NCI-H2196 (cell line): ENCODE measurements at regions not wholly inside any gene's neighbourhood (a gene's known extent, or its start where the extent isn't known, plus 50 kb on each side); places are given as distances from the start of the nearest gene placed in this dataset.

ENCODE experiments used
- DNase-seq: peaks from one replicate; lab custom pipeline; 2025; ENCODE audit not compliant: unreplicated experiment; lab: John Stamatoyannopoulos, UW

DNA sequence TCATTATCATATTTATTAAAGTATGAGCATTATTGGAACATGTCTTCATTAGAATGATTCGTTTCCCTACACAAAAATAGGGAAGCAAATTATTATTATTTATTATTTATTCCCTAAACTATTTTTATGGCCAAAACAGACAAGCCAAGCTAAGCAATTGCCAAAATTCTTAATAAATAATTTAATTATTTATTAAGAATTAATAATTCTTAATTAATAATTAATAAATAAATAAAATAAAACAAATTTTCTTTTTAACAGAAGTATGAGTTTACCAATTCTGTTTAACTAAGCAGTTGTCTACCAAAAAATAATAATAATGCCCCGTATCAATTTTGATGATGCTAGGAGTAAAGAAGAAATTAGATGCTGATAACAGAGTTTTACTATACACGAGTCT lies 1080.8 kb upstream of the AGA start:
- no peak for DNase-seq

DNA sequence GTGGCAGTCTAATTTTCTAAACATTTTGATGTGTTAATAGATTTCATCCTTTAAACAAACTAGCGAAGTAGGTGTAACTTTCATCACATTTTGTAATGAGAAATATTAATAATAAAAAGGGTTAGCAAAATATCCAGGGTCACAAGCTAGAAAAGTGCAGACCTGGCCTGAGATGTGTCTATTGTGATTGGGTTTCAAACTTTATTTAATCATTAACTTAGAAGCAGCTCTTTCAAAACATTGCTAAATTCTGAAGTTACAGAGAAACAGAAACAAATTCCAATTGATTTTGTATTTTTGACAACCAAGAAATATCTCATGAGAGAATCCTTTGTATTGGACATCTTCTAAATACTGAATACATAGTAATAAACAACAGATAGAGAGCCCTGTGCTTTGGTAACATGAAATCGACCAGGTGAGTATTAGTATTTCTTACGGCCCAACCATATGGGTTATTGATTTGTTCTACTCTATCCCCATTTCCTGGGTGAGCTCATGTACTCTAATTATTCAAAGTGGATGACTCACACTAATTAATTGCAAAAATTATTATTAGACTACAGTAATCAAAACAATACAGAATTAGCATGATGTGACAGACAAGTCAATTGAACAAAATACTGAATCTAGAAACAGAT lies 1093.8 kb upstream of the AGA start:
- DNase-seq: no peak

DNA sequence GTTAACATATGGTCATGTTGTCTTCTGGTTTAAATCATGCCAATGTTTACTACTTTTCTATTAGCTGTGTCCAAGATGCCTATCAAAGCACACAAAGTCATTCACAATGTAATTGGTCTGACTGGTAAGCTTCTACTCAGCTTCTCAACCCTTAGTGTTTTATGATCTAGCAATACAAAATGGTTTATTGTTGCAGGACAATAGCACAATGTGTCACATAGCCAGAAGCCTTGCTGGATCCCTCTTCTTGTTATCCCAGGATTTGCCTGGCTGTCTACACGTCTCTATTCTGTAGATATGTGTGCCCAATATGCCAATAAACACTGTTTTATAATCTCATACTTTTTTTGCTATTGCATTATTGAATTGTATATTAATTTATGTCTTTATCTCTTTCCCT lies 1111.0 kb upstream of the AGA start:
- DNase-seq: no peak

DNA sequence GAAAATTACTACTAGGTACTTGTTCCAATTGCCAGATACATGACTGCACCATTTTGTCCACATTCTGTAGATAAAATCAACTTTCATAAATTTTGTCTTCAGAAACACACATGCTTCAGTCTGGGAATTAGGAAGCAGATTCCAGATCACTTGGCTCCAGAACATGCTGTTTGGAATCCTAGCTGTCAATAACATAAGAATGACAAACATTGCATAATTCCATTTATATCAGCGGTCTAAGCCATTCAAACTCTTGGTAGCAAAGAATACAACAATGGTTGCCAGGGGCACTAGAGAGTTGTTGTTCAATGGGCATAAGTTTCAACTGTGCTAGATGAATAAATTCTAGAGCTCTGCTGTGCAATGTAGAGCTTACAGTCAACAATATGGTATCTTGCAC lies 1112.1 kb upstream of the AGA start:
- DNase-seq: no peak

DNA sequence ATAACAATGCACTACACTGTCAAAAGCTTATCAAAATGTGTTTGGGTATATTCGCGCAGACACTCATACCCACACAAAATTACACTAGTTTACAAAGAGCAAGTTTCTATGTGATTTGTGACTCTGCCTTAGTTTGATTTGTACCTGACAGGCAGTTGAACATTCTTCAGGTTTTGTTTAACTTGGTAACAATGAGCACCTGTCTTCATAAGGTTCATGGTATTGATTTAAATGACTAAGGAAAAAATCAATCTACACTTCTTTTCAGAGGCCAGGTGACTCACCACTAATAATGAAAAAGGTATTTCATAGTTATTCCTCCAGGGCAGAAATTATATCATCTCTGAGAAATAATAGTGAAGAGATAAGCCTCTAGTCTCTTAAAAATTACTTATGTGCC lies 1114.6 kb upstream of the AGA start:
- no peak for DNase-seq

DNA sequence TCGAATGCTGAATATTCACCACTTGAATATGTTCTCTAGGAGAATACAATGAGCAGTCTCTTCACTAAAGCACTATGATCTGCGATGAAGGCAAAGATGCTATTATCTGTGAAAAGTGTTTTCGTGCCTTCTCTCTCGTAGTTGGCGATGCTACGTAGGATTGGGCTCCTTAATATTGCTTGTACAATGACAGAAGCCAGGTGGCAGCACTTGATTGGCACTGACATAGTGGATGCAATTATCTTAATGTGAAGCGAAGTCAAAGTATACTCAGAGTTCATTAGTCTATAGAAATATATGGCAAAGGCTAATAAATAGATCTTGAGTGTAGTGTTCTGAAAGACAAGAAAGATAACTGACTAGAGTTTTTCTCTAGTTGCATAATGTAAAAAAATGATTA lies 1135.7 kb upstream of the AGA start:
- no peak for DNase-seq

DNA sequence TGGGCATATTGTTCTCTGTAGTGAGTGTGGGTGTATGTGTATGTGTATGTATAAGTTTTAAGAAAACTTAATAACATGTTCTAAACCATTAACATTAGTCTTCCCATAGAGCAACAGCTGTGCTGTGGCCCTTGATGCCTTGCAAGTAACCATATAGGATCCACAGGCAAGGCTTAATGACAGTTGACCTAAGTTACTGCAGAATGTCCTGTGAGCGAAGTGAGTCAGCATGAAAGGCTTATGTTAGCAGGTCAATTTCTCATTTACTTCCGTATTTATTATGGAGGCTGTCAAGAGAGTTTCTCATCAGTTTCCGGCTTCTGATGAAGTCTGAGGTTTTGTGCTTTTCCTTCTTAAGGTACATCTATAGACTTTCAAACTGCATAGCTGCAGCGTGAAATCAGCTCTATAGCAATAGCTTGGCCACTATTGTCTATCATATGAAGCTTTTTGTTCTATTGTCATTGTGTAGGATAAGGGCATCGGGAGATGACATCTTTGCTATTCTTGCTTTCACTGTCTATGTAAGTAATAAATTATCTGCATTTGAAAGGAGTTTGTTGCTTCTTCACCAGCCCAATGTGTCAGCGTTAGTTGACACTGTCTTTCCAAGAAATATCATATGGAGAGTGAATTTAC lies 1153.4 kb upstream of the AGA start:
- DNase-seq: no peak

DNA sequence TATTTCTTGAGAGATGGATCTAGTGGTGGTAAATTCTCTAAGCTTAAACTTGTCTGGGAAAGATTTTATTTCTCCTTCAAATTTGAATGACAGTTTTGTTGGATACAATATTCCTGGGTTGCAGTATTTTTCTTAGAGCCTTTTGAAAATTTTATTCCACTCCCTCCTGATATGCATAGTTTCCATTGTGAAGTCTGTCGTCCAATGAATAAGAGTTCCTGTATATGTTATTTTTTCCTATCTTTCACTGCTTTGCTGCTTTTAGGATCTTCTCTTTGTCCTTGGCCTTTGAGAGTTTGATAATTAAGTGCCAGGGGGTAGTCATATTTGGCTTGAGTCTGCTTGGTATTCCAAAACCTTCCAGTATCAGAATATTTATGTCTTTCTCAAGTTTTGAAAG lies 1156.4 kb upstream of the AGA start:
- no peak for DNase-seq

DNA sequence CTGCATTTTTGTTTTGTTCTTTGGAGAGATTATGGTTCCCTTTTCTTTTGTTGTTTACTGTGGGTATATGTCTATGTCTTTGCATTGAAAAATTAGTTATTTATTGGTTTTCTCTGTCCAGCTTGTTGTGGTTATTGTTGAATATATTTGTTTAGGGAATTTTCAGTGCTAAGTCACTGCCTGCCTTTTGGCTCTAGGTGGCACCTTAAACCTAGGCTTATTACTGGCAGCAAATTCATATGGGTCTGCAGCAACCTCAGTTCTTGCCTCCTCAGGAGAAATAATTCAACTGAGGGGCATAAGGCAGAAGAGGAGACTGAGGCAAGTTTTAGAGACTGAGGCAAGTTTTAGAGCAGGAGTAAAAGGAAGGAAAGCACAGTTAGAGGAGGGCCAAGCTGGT lies 1157.3 kb upstream of the AGA start:
- DNase-seq: no peak

DNA sequence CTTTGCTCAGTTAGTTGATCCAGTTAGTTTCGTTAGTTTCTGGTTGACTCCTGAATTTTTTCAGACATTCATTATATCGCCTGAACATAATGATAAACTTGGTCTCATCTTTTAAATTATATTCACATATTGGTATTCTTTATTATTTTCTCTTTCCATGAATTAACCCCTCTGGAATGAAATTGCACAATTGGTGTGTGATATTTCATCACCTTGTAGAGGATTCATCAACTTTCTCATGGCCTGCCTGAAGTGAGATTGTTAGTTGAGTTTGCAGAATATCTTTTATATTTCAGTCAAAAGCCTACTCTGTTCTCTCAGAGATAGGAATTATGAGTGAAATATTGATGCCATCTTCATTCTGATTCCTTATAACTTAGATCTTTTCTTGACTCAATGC lies 1160.6 kb upstream of the AGA start:
- DNase-seq: no peak

DNA sequence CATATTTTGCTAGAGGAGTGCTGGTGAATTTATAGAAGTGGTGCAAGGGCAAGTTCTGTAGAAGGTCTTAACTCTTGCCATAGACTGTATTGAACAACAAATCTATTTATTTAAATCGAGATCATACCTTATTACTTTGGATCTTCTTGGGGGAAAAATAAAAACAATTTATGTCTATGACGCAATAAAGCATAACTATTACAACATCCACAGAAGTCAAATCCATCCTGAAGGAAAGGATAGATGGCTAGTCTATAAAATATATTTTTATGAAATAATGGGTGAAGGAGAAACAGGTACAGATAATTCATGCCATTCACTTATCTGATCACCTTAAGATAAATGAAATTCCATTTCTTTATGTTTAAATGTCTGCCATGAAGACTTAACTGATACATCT lies 1168.8 kb upstream of the AGA start:
- no peak for DNase-seq

DNA sequence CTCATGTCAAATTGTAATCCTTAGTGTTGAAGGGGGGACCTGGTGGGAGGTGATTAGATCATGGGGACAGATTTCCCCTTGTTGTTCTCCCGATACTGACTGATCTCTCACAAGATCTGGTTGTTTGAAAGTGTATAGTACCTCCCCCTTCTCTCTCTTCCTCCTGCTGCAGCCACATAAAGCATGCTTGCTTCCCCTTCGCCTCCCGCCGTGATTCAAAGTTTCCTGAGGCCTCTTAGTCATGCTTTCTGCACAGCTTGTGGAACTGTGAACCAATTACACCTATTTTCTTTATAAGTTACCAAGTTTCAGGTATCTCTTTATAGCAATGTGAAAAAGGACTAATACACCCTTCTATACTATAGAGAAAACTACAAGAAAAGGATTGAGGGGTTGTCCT lies 1170.5 kb upstream of the AGA start:
- no peak for DNase-seq

DNA sequence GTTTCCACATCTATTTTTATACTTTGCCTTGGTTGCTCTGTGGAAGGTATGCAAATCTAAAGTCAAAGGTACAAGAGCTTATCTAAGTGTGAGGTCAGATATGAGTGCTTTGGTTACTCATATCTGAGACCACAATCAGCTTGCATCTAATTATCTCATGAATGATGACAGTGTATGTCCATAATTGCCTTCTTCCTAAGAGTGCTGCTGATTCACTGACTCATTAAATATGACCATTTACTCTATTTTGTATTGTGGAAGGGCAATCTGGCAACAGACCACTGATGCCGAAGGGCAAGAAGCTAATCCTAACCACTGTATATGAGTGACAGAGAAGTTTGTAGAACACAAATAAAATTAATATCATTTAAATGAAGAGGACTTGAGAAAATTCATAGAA lies 1190.2 kb upstream of the AGA start:
- DNase-seq: no peak

DNA sequence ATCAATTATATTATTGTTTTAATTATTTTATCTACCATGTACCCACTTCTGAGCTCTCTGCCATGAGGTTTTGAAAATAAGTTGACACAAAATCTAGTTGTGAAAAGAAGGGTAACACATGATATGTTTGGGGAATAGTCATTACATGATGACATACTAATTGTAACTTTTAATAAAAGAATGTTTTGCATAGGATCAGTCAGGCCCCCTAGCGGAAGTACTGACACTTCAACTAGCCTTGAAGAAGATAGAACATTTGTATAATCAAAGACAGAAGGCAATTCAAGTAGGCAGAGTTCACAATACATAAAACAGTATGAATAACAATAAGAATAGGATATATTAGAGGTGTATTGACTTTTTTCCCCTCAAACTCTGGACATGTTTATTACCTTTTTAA lies 1191.0 kb upstream of the AGA start:
- DNase-seq: no peak

DNA sequence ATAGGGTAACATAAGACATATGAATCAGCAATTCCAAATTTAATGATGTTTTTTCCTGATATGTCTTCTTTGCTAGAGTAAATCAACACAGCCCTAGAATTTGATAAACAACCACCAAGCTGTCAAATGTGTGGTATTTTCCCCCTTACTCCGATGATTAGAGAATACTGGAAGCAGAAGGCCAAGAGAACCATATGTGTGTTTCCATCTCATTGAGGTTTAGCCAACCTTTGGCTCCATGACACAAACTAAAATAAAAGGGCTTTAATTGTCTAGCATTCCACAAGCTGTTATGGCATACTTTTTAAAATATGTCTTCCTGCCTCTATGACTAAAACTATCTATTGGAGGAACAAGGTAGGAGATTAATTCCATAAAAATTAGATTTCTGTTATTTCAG lies 1222.4 kb upstream of the AGA start:
- DNase-seq: no peak

DNA sequence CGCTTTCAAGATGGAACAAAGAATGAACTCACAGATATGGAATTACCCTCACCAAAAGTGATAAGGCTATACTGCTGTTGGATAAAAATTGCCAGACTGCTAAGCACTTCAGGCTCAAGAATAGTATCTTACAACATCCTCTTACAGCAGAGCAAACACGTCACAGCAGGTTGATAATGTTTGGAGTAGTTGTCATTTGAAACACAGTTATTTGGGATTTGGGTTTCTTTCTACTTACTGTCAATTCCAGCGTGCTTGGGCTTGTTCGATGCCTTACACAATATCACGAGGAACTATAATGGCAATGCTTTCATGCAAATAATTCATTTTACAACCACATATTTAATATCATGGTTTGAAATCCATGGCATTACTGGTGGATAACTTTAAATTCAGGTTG lies 1223.7 kb upstream of the AGA start:
- no peak for DNase-seq

DNA sequence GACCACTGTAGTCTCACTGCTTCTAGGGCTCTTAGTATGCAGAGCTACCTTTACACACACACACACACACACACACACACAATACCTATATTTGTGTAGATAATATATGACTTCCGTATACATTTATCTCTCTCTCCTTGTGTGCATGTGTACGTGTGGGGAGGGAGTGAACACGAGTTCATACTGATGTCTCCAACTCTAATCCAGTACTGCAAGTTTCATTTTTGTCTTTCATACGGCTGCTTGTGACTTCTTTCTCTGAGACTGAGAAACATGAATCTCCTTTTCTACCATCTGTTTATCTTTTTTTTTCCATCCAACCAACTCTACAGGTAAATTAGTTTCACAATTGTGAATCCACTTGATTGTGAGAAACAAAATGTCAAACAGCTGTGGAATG lies 1229.5 kb upstream of the AGA start:
- no peak for DNase-seq

DNA sequence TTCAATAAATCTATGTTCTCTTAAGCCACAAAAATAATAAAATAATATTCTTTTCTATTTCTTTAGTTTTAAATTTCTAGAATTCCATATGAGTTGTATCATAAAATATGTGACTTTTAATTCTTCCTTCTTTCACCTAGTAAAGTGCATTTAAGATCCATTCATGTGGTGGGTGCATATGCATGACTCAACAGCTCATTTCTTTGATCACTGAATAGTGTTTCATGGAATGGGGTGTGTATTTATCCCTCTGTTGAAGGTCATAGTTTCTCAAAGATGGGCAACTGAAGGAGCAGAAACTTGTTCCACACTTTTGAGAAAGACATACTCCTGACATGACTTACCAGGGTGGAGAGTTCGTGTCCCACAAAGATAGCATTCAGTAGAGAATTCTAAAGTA lies 1230.3 kb upstream of the AGA start:
- no peak for DNase-seq

DNA sequence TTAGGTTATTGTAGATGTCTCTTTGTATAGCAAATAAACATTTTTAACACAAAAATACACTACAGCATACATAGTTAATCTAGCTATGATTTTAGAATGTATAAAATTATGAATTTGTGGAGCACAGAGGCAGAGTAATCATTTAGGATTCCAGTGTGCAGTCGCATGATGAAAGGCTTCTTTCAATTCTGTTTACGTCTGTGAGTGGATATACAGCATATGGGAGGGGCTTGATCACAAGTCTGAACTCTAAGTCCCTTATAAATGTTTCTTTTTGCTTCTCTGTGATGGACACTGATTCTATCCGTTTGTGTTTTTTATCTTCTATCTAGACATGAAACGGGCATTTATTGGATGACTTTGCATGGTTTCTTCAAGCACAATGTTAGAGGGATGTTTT lies 1239.6 kb upstream of the AGA start:
- no peak for DNase-seq

DNA sequence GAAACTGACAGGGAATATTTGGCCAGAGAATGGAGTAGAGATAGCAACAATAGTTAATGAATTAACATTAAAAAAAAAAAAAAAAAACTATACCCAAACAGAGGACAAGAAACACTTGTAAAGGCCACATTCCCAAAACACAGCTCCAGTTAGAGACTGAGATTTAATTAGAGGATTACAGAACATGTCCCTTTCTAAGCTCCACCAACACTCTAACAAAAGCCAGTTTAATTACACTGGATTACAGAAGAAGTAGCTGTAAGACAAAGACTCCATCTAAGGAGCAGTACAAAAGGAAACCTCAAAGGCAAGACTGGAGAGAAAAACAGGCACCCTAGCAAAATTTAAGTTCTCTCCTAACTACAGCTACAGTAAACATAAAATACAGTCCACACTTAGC lies 1247.7 kb upstream of the AGA start:
- no peak for DNase-seq

DNA sequence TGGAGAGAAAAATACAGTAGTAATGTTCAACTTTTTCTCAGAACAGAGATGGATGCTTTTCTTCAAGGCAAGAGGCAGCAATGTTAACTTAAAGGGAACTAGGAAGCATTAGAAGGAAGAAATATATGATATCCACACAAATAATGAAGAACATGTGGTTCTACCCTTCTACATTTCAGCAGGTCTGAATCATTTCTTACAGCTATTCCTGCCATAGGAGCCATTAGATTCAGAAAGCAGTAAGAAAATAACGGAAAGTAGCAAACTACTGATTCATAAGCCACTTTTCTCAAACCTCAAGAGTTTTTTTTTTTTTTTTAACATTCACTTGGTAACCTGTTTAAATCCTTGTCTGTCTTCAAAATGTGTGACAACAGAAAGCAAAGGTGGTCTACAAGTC lies 1251.6 kb upstream of the AGA start:
- DNase-seq: no peak

DNA sequence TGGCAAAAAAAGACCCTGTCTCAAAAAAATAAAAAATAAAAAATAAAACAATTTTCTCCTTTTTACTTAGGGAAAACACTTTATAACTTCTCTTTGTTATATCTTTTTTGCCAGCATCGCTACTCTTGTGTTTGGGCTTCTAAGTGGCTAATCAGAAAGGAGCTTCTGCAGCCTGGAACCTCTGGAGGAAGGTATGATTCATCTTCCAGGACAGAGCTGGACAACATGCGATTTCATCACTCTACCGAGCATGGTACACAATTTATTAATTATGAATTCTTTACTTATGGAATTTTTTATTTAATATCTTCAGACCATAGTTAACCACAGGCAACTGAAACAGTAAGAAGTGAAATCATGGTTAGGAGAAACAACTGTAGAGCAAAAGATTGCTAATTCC lies 1254.3 kb upstream of the AGA start:
- DNase-seq: no peak

DNA sequence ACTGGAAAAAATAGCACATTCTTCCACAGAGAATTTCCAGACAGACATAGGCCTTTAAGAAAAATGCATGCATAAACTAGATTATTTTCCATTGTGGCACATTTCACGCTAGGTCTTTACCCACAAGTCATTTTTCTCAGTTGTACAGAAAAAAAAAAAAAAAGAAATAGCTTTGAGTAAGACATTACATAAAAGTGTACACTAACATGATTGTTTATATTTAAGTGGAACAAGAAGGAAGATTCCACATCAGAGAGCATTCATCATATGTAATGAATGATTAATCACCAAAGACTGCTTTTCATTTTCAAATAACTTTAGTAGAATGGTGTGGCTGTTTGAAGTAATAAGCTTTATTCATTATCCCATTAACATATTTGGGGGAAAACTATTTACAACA lies 1270.2 kb upstream of the AGA start:
- DNase-seq: no peak
